Neuronal stem cell (in vitro differentiated cells): ENCODE measurements at regions not wholly inside any gene's neighbourhood (a gene's known extent, or its start where the extent isn't known, plus 50 kb on each side); places are given as distances from the start of the nearest gene placed in this dataset.

Source experiments
- DNase-seq: peaks from one replicate; pipeline ENCODE4 v3.0.0-alpha.2; 2013; ENCODE audit warnings: low spot score
- H2AFZ ChIP-seq: one replicate; pipeline ENCODE4 v1.6.1; 2013; ENCODE audit warnings: mild to moderate bottlenecking, low read length, inconsistent platforms
- H2AK5ac ChIP-seq: 2 replicates; pipeline ENCODE4 v1.6.1; 2013; ENCODE audit warnings: low read depth, mild to moderate bottlenecking, inconsistent platforms, low read length, moderate library complexity, mixed read lengths
- H2BK120ac ChIP-seq: 2 replicates; pipeline ENCODE4 v1.6.1; 2013; ENCODE audit warnings: low read depth, mild to moderate bottlenecking, inconsistent platforms, low read length, moderate library complexity, mixed read lengths
- H2BK12ac ChIP-seq: one replicate; pipeline ENCODE4 v1.6.1; 2013; ENCODE audit warnings: low read length, inconsistent platforms
- H2BK15ac ChIP-seq: 2 replicates; pipeline ENCODE4 v1.6.1; 2013; ENCODE audit warnings: mild to moderate bottlenecking, low read length, inconsistent platforms, mixed read lengths
- H2BK5ac ChIP-seq: one replicate; pipeline ENCODE4 v1.6.1; 2013; ENCODE audit warnings: inconsistent platforms, mild to moderate bottlenecking, low read length, moderate library complexity
- H3K14ac ChIP-seq: one replicate; pipeline ENCODE4 v1.6.1; 2013; ENCODE audit warnings: low read length, inconsistent platforms
- H3K18ac ChIP-seq: 2 replicates; pipeline ENCODE4 v1.6.1; 2013; ENCODE audit warnings: low read length, inconsistent platforms
- H3K23ac ChIP-seq: 2 replicates; pipeline ENCODE4 v1.6.1; 2013; ENCODE audit warnings: low read depth, mild to moderate bottlenecking, mixed read lengths, low read length, inconsistent platforms; ENCODE audit not compliant: poor library complexity
- H3K27ac ChIP-seq: replicated peaks from 3 replicates; pipeline ENCODE4 v1.5.1; 2013; ENCODE audit warnings: low read length, inconsistent platforms
- H3K27me3 ChIP-seq, 3 experiments: 2 replicates each; pipeline ENCODE4 v1.6.1; 2013; ENCODE audit warnings: low read length in 3 of 3, mild to moderate bottlenecking in 2 of 3, inconsistent platforms in 1 of 3, low read depth in 1 of 3, mixed read lengths in 1 of 3, moderate library complexity in 1 of 3; ENCODE audit not compliant: control insufficient read depth in 3 of 3, insufficient read depth in 3 of 3
- H3K36me3 ChIP-seq, 2 donors: replicated peaks in 1 of 2; 2 replicates each; pipeline ENCODE4 v1.6.1; 2013; ENCODE audit warnings: low read length in 2 of 2; ENCODE audit not compliant: control insufficient read depth in 2 of 2, insufficient read depth in 2 of 2
- H3K4ac ChIP-seq: 2 replicates; pipeline ENCODE4 v1.6.1; 2013; ENCODE audit warnings: inconsistent platforms, mild to moderate bottlenecking, low read length, moderate library complexity
- H3K4me1 ChIP-seq, 2 donors: 1 replicate in 1 of 2; 2 replicates in 1 of 2; pipeline ENCODE4 v1.6.1; 2013; ENCODE audit warnings: low read length in 2 of 2, low read depth in 1 of 2; ENCODE audit not compliant: control insufficient read depth in 2 of 2, insufficient read depth in 1 of 2
- H3K4me2 ChIP-seq: one replicate; pipeline ENCODE4 v1.6.1; 2013; ENCODE audit warnings: mild to moderate bottlenecking, low read length, inconsistent platforms; ENCODE audit not compliant: insufficient read depth, poor library complexity, severe bottlenecking
- H3K4me3 ChIP-seq, 2 donors: 2 replicates each; pipeline ENCODE4 v1.5.1; 2013; ENCODE audit warnings: low read length in 2 of 2, mild to moderate bottlenecking in 2 of 2, inconsistent platforms in 1 of 2, moderate library complexity in 1 of 2
- H3K79me1 ChIP-seq: one replicate; pipeline ENCODE4 v1.6.1; 2013; ENCODE audit warnings: low read depth, mild to moderate bottlenecking, inconsistent platforms, low read length, moderate library complexity
- H3K9ac ChIP-seq: one replicate; pipeline ENCODE4 v1.6.1; 2013; ENCODE audit warnings: mild to moderate bottlenecking, low read depth, low read length, inconsistent platforms; ENCODE audit not compliant: poor library complexity
- H3K9me3 ChIP-seq, 2 donors: replicated peaks in 1 of 2; 2 replicates each; pipeline versions ENCODE3 to v1.6.1; 2013; ENCODE audit warnings: low read length in 2 of 2, mild to moderate bottlenecking in 2 of 2, inconsistent platforms in 1 of 2, low read depth in 1 of 2, mixed read lengths in 1 of 2, moderate library complexity in 1 of 2; ENCODE audit not compliant: control insufficient read depth in 2 of 2, insufficient read depth in 1 of 2
- H4K8ac ChIP-seq: one replicate; pipeline ENCODE4 v1.6.1; 2013; ENCODE audit warnings: low read depth, mild to moderate bottlenecking, inconsistent platforms, low read length, moderate library complexity
- H4K91ac ChIP-seq: one replicate; pipeline ENCODE4 v1.6.1; 2013; ENCODE audit warnings: low read length, low read depth, mild to moderate bottlenecking, inconsistent platforms; ENCODE audit not compliant: poor library complexity
- WGBS, 2 donors: extraction: QIAGEN DNeasy Blood & Tissue Kit; methylation state at CpG; one replicate each; pipeline ENCODE4 v1.1.7; 2013; ENCODE audit warnings: missing lambda C conversion rate in 2 of 2, mixed read lengths in 1 of 2; ENCODE audit not compliant: insufficient read length in 2 of 2, insufficient replicate concordance in 1 of 2; ENCODE audit errors: extremely low coverage in 2 of 2; 5-methylcytosine and 5-hydroxymethylcytosine counted together

DNA sequence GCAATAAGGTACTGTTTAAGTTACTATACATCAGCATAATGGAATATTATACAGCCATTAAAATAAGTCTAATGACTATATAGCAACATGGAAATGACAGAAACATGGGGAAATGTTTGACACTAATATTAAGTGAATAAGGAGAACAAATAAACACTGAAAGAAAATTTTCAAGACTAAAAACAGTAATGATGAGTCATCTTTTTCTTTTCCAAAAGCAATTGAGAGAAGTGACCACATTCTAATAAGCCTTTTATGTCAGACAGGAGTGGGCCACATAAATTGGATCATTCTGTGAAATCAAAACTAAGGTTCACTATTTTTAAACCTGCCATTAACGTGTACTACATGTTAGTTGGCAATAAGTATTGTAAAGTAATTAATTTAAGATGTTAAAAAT is 187.5 kb downstream of the AHR start:
- H2BK5ac ChIP-seq = no peak overlapping the region
- H2BK120ac ChIP-seq = no peak overlapping the region
- H2BK12ac ChIP-seq = no peak overlapping the region
- no peak overlapping the region for H3K14ac ChIP-seq
- no peak overlapping the region for H2AFZ ChIP-seq
- no peaks in the 10 kb centered on the region for H3K27me3 ChIP-seq
- H3K4me1 ChIP-seq = no peaks in the 10 kb centered on the region
- H2AK5ac ChIP-seq = no peak overlapping the region
- H4K91ac ChIP-seq = no peak overlapping the region
- H3K4ac ChIP-seq = no peak overlapping the region
- H3K9me3 ChIP-seq = no peaks in the 10 kb centered on the region
- no peak for DNase-seq
- H3K36me3 ChIP-seq = no peaks in the 10 kb centered on the region
- H3K27ac ChIP-seq = no peak overlapping the region
- no peak overlapping the region for H2BK15ac ChIP-seq
- no peak overlapping the region for H3K18ac ChIP-seq
- no peak overlapping the region for H3K4me2 ChIP-seq
- H3K9ac ChIP-seq = no peak overlapping the region
- H3K79me1 ChIP-seq = no peaks in the 10 kb centered on the region
- H4K8ac ChIP-seq = no peak overlapping the region
- H3K4me3 ChIP-seq = no peak overlapping the region
- H3K23ac ChIP-seq = no peak overlapping the region
- no CpG with 5 or more reads among the region's 1 CpG for WGBS, 2 donors

DNA sequence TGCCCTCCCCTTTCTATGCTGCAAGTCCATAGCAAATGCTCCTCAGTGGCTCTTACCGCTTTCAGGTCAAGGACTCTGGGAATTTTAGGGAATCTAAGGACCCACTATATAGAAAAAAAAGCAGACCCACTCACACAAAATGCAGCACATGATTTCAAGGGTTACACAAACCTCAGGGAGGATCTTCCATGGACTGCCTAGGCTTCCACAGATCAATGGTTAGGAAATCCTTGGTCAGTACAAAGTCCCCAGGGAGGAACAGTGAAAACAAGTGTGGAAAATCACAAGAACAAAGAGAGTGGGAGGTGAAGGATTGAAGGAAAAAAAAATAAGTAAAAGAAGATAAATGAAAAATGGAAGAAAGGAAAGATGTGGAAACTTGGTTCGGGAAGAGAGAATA is 188.4 kb downstream of the AHR start:
- Histone ChIP-seq H4K8ac (no peak overlapping the region), H3K18ac (no peak overlapping the region), H3K27ac (no peak overlapping the region), H3K27me3 (no peaks in the 10 kb centered on the region), H3K4ac (no peak overlapping the region), H3K14ac (no peak overlapping the region), H2BK12ac (no peak overlapping the region), H2BK15ac (no peak overlapping the region), H3K4me3 (no peak overlapping the region), H3K4me1 (no peaks in the 10 kb centered on the region), H2BK120ac (no peak overlapping the region), H2BK5ac (no peak overlapping the region), H3K79me1 (no peaks in the 10 kb centered on the region), H2AFZ (no peak overlapping the region), H2AK5ac (no peak overlapping the region), H3K23ac (no peak overlapping the region), H3K9ac (no peak overlapping the region), H3K4me2 (no peak overlapping the region), H3K9me3 (no peaks in the 10 kb centered on the region), H3K36me3 (no peaks in the 10 kb centered on the region), H4K91ac (no peak overlapping the region)
- WGBS, 2 donors = 100% methylated on average over 1 of the region's 2 CpGs; no CpG with 5 or more reads in 1 of the 2 donors
- DNase-seq = no peak

- no peaks in the 10 kb centered on the region for H3K27me3 ChIP-seq
- H3K4ac ChIP-seq = no peak overlapping the region
- peak overlapping the region; percentile 58 for H2AFZ ChIP-seq
- no peak overlapping the region for H3K18ac ChIP-seq
- no peaks in the 10 kb centered on the region for H3K36me3 ChIP-seq
- H3K79me1 ChIP-seq = no peaks in the 10 kb centered on the region
- no peak overlapping the region for H3K23ac ChIP-seq
- H3K9ac ChIP-seq = no peak overlapping the region
- no peaks in the 10 kb centered on the region for H3K9me3 ChIP-seq
- H3K14ac ChIP-seq = no peak overlapping the region
- H2BK120ac ChIP-seq = no peak overlapping the region
- H4K8ac ChIP-seq = no peak overlapping the region
- WGBS, 2 donors = no CpG with 5 or more reads among the region's 2 CpGs
- no peak for DNase-seq
- H2BK15ac ChIP-seq = no peak overlapping the region
- H3K4me1 ChIP-seq = no peaks in the 10 kb centered on the region
- H3K4me3 ChIP-seq = no peak overlapping the region
- H3K27ac ChIP-seq = no peak overlapping the region
- no peak overlapping the region for H4K91ac ChIP-seq
- no peak overlapping the region for H2AK5ac ChIP-seq
- H2BK5ac ChIP-seq = no peak overlapping the region
- H2BK12ac ChIP-seq = no peak overlapping the region
- H3K4me2 ChIP-seq = no peak overlapping the region
Measured at GRCh38 chr7:17487343-17487742, 188.9 kb downstream of the AHR start.

- Histone ChIP-seq H3K27ac (no peak overlapping the region), H3K4me1 (no peaks in the 10 kb centered on the region), H3K4ac (no peak overlapping the region), H3K9me3 (no peaks in the 10 kb centered on the region), H2BK5ac (no peak overlapping the region), H3K36me3 (no peaks in the 10 kb centered on the region), H2BK15ac (no peak overlapping the region), H4K8ac (no peak overlapping the region), H3K23ac (no peak overlapping the region), H2AK5ac (no peak overlapping the region), H2BK12ac (no peak overlapping the region), H3K14ac (no peak overlapping the region), H3K4me3 (no peak overlapping the region), H4K91ac (no peak overlapping the region), H3K27me3 (no peaks in the 10 kb centered on the region), H2BK120ac (no peak overlapping the region), H2AFZ (no peak overlapping the region), H3K4me2 (no peak overlapping the region), H3K79me1 (no peaks in the 10 kb centered on the region), H3K18ac (no peak overlapping the region), H3K9ac (no peak overlapping the region)
- no peak for DNase-seq
- no CpG with 5 or more reads among the region's 1 CpG for WGBS, 2 donors
Measured at GRCh38 chr7:17488829-17489228, 190.4 kb downstream of the AHR start.
